ENCODE measurements at regions not wholly inside any gene's neighbourhood (a gene's known extent, or its start where the extent isn't known, plus 50 kb on each side); places are given as distances from the start of the nearest gene placed in this dataset.

DNA sequence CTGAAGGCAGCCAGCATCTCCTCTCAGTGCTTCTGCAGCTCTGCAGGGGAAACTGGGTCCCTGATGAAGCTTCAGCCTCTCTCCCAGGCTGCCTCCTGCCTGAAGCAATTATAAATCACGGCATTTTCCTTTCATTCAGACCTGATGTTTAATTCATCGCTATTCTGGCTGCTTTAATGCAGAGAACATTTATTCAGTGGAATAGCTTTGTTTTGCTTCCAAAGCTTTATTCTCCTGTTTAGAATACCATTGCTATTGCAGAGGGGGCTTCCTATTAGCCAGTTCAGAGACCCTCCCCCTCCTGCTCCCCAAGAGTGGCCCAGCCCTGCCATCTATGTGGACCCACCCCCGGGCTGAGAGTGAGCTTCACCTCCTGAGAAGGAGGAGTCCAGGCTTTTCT, 255.6 kb downstream of the LRFN2 start:
- no peaks in the 10 kb centered on the region for H3K36me3 ChIP-seq (ENCODE audit: control insufficient read depth, low read length)
- H3K9me3 ChIP-seq (ENCODE audit: control insufficient read depth, insufficient read depth, low read length), result no peaks in the 10 kb centered on the region
- H3K79me2 ChIP-seq (ENCODE audit: control insufficient read depth, low read length), result no peaks in the 10 kb centered on the region
- no peaks in the 10 kb centered on the region for H4K20me1 ChIP-seq (ENCODE audit: control insufficient read depth, insufficient read depth, low read depth, low read length)
- no peaks in the 10 kb centered on the region for H3K9me2 ChIP-seq (replicated peaks; ENCODE audit: control insufficient read depth, low read length)
- H3K27ac ChIP-seq (ENCODE audit: low read depth, low read length), result no peak overlapping the region
- no peaks in the 10 kb centered on the region for H3F3A ChIP-seq (ENCODE audit: control insufficient read depth, insufficient read depth)
- H3K4me1 ChIP-seq (ENCODE audit: control insufficient read depth, low read length), result peaks cover 7% of the 10 kb centered on the region
- no peak overlapping the region for H3K4me2 ChIP-seq (ENCODE audit: low read length)
- no peak overlapping the region for H3K4me3 ChIP-seq (ENCODE audit: low read length)
- TF ChIP-seq EZH2phosphoT487 (IDR thresholded peaks at IDR 0.05; ENCODE audit: borderline replicate concordance, low read length), result no peak
- TF ChIP-seq, protein P1, sequence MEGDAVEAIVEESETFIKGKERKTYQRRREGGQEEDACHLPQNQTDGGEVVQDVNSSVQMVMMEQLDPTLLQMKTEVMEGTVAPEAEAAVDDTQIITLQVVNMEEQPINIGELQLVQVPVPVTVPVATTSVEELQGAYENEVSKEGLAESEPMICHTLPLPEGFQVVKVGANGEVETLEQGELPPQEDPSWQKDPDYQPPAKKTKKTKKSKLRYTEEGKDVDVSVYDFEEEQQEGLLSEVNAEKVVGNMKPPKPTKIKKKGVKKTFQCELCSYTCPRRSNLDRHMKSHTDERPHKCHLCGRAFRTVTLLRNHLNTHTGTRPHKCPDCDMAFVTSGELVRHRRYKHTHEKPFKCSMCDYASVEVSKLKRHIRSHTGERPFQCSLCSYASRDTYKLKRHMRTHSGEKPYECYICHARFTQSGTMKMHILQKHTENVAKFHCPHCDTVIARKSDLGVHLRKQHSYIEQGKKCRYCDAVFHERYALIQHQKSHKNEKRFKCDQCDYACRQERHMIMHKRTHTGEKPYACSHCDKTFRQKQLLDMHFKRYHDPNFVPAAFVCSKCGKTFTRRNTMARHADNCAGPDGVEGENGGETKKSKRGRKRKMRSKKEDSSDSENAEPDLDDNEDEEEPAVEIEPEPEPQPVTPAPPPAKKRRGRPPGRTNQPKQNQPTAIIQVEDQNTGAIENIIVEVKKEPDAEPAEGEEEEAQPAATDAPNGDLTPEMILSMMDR (IDR thresholded peaks at IDR 0.05; ENCODE audit: low read depth, low read length, poor library complexity, severe bottlenecking), result no peak
- peaks cover 8% of the 10 kb centered on the region for H3K27me3 ChIP-seq (ENCODE audit: control insufficient read depth, low read length)

GRCh38 chr6:40330301-40330721, 256.9 kb downstream of the LRFN2 start:
- no peak overlapping the region for H3K4me3 ChIP-seq (ENCODE audit: low read length)
- no peak overlapping the region for H3K27ac ChIP-seq (ENCODE audit: low read depth, low read length)

DNA sequence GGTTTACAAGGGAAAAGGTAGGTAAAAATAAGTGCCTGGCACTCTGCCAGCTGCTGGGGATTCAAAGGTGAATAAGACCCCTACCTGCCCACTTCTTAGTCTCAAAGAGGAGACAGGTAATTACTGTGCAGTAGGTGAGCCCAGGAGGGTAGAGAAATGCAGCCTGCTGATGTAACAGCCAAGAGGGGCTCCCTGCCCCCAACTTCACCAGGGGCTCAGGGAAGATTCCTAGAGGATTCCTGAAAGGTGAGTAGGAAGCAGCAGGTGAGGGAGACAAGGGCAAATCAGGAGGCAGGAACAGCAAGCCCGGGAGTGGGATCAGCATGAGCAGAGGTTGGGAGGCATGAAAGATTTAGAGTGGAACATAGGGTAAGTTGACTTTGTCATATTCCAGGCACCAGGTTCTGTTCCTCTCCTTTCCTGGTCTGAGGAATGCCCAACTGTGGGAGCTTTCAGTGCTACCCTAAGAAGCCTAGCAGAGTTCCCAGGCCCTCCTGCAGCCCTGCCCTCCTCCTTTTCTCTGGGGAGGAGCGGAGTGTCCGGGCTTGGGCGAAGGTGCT, 258.1 kb downstream of the LRFN2 start:
- H3K79me2 ChIP-seq (ENCODE audit: control insufficient read depth, low read length), result no peaks in the 10 kb centered on the region
- H3K27ac ChIP-seq (ENCODE audit: low read depth, low read length), result no peak overlapping the region
- no peaks in the 10 kb centered on the region for H3K9me3 ChIP-seq (ENCODE audit: control insufficient read depth, insufficient read depth, low read length)
- no peak overlapping the region for H3K4me2 ChIP-seq (ENCODE audit: low read length)
- peaks cover 8% of the 10 kb centered on the region for H3K27me3 ChIP-seq (ENCODE audit: control insufficient read depth, low read length)
- H3K36me3 ChIP-seq (ENCODE audit: control insufficient read depth, low read length), result no peaks in the 10 kb centered on the region
- no peak for TF ChIP-seq EZH2phosphoT487 (IDR thresholded peaks at IDR 0.05; ENCODE audit: borderline replicate concordance, low read length)
- TF ChIP-seq, protein P1 (IDR thresholded peaks at IDR 0.05; ENCODE audit: low read depth, low read length, poor library complexity, severe bottlenecking), result no peak
- peaks cover 7% of the 10 kb centered on the region for H3K4me1 ChIP-seq (ENCODE audit: control insufficient read depth, low read length)
- H3F3A ChIP-seq (ENCODE audit: control insufficient read depth, insufficient read depth), result no peaks in the 10 kb centered on the region
- H3K4me3 ChIP-seq (ENCODE audit: low read length), result no peak overlapping the region
- H3K9me2 ChIP-seq (replicated peaks; ENCODE audit: control insufficient read depth, low read length), result no peaks in the 10 kb centered on the region
- H4K20me1 ChIP-seq (ENCODE audit: control insufficient read depth, insufficient read depth, low read depth, low read length), result no peaks in the 10 kb centered on the region

More at GRCh38 chr6:40330301-40330721, 256.9 kb downstream of the LRFN2 start:
- no peaks in the 10 kb centered on the region for H3K9me3 ChIP-seq (ENCODE audit: control insufficient read depth, insufficient read depth, low read length)
- no peak overlapping the region for H3K4me2 ChIP-seq (ENCODE audit: low read length)
- peaks cover 8% of the 10 kb centered on the region for H3K27me3 ChIP-seq (ENCODE audit: control insufficient read depth, low read length)
- peaks cover 7% of the 10 kb centered on the region for H3K4me1 ChIP-seq (ENCODE audit: control insufficient read depth, low read length)
- no peak for TF ChIP-seq EZH2phosphoT487 (IDR thresholded peaks at IDR 0.05; ENCODE audit: borderline replicate concordance, low read length)
- TF ChIP-seq, protein P1 (IDR thresholded peaks at IDR 0.05; ENCODE audit: low read depth, low read length, poor library complexity, severe bottlenecking), result no peak
- H3K36me3 ChIP-seq (ENCODE audit: control insufficient read depth, low read length), result no peaks in the 10 kb centered on the region
- no peaks in the 10 kb centered on the region for H3K9me2 ChIP-seq (replicated peaks; ENCODE audit: control insufficient read depth, low read length)
- H3K79me2 ChIP-seq (ENCODE audit: control insufficient read depth, low read length), result no peaks in the 10 kb centered on the region
- H4K20me1 ChIP-seq (ENCODE audit: control insufficient read depth, insufficient read depth, low read depth, low read length), result no peaks in the 10 kb centered on the region
- no peaks in the 10 kb centered on the region for H3F3A ChIP-seq (ENCODE audit: control insufficient read depth, insufficient read depth)
